Endothelial cell of umbilical vein (primary cell): ENCODE measurements at regions not wholly inside any gene's neighbourhood (a gene's known extent, or its start where the extent isn't known, plus 50 kb on each side); places are given as distances from the start of the nearest gene placed in this dataset.

Source experiments
- BruUV-seq: library from RNA; stranded (reverse); fragments of 400-500 nt; replicated peaks from 2 replicates; lab custom pipeline; 2021; lab: Mats Ljungman, UMichigan
- CTCF ChIA-PET: fragments of 300-600, 350-600 bp; sonication (Branson Sonifier 250); formaldehyde crosslinking; loops from one replicate; lab custom pipeline; 2021; ENCODE audit warnings: antibody characterized with exemption, inconsistent platforms; lab: Charles Lee
- POLR2A ChIA-PET: fragments of 300-600, 350-600 bp; sonication (Branson Sonifier 250); formaldehyde crosslinking; loops from one replicate; lab custom pipeline; 2021; ENCODE audit warnings: antibody characterized with exemption, inconsistent platforms; lab: Charles Lee
- DNase-seq: peaks from one replicate; pipeline ENCODE4 v3.0.0-alpha.2; 2011; ENCODE audit warnings: low read depth, low spot score
- FAIRE-seq: peaks from 2 replicates; lab custom pipeline; 2011; peaks lifted over from hg19 to GRCh38; lab: Jason Lieb, UNC
- H2AFZ ChIP-seq: 2 replicates; pipeline ENCODE4 v1.6.0; 2012; ENCODE audit warnings: low read depth, low read length, control low read depth, inconsistent platforms
- H3K27ac ChIP-seq: 2 replicates; pipeline ENCODE4 v1.5.1; 2011; ENCODE audit warnings: low read depth, mild to moderate bottlenecking, control low read depth, low read length, moderate library complexity; ENCODE audit not compliant: insufficient read depth
- H3K27me3 ChIP-seq, 2 experiments: 2 replicates each; pipeline versions ENCODE4 v1.6.0 to v1.6.1; 2011; ENCODE audit warnings: low read length in 2 of 2, mixed read lengths in 1 of 2; ENCODE audit not compliant: control insufficient read depth in 2 of 2, insufficient read depth in 2 of 2
- H3K36me3 ChIP-seq, 2 experiments: 2 replicates in 1 of 2; 3 replicates in 1 of 2; pipeline ENCODE4 v1.5.1; 2011; ENCODE audit warnings: low read length in 2 of 2, mild to moderate bottlenecking in 1 of 2, moderate library complexity in 1 of 2; ENCODE audit not compliant: control insufficient read depth in 2 of 2, insufficient read depth in 2 of 2; ENCODE audit errors: extremely low read depth in 1 of 2
- H3K4me1 ChIP-seq: 3 replicates; pipeline ENCODE4 v1.5.1; 2011; ENCODE audit warnings: mild to moderate bottlenecking, low read length; ENCODE audit not compliant: control insufficient read depth, insufficient read depth; ENCODE audit errors: extremely low read depth
- H3K4me2 ChIP-seq: 2 replicates; pipeline ENCODE4 v1.6.1; 2011; ENCODE audit warnings: low read length, control low read depth, mixed read lengths; ENCODE audit not compliant: insufficient read depth
- H3K4me3 ChIP-seq, 3 experiments: fragments of 200-600 bp in 1 of 3; sonication (generic), shearing (Covaris generic) in 1 of 3; replicated peaks in 1 of 3; 2 replicates each; pipeline ENCODE4 v1.5.1; 2011 to 2016; ENCODE audit warnings: control low read depth in 3 of 3, low read length in 3 of 3, mild to moderate bottlenecking in 2 of 3, inconsistent platforms in 1 of 3, low read depth in 1 of 3, moderate library complexity in 1 of 3; ENCODE audit not compliant: insufficient read depth in 1 of 3
- H3K79me2 ChIP-seq: 2 replicates; pipeline ENCODE4 v1.6.0; 2012; ENCODE audit warnings: low read length, inconsistent platforms; ENCODE audit not compliant: control insufficient read depth, insufficient read depth
- H3K9ac ChIP-seq: replicated peaks from 2 replicates; pipeline ENCODE3; 2011; ENCODE audit warnings: low read length, control low read depth; ENCODE audit not compliant: insufficient read depth; ENCODE audit errors: extremely low read depth
- H3K9me1 ChIP-seq: replicated peaks from 3 replicates; pipeline ENCODE4 v1.6.0; 2011; ENCODE audit warnings: mild to moderate bottlenecking, low read length; ENCODE audit not compliant: control insufficient read depth, insufficient read depth; ENCODE audit errors: extremely low read depth
- H3K9me3 ChIP-seq: replicated peaks from 2 replicates; pipeline ENCODE4 v1.5.1; 2012; ENCODE audit warnings: low read length, inconsistent platforms; ENCODE audit not compliant: control insufficient read depth, insufficient read depth
- H4K20me1 ChIP-seq: replicated peaks from 2 replicates; pipeline ENCODE3; 2011; ENCODE audit warnings: mild to moderate bottlenecking, low read length; ENCODE audit not compliant: control insufficient read depth, insufficient read depth; ENCODE audit errors: extremely low read depth
- EZH2 ChIP-seq: IDR thresholded peaks from 2 replicates; pipeline ENCODE4 v1.6.1; 2012; ENCODE audit warnings: borderline replicate concordance, low read depth, mild to moderate bottlenecking, moderate library complexity, low read length, inconsistent platforms; ENCODE audit not compliant: severe bottlenecking
- FOS ChIP-seq: IDR thresholded peaks from 2 replicates; pipeline ENCODE4 v1.6.1; 2011; ENCODE audit warnings: mild to moderate bottlenecking, low read length, moderate library complexity, borderline replicate concordance; ENCODE audit not compliant: insufficient read depth
- MYC ChIP-seq: IDR thresholded peaks from one replicate; pipeline ENCODE4 v1.6.1; 2011; ENCODE audit warnings: mild to moderate bottlenecking, low read depth, low read length
- POLR2A ChIP-seq: IDR thresholded peaks from 2 replicates; pipeline ENCODE4 v1.6.1; 2012; ENCODE audit warnings: low read depth, mild to moderate bottlenecking, control low read depth, low read length
- POLR2AphosphoS5 ChIP-seq: IDR thresholded peaks from 2 replicates; pipeline ENCODE4 v1.6.1; 2012; ENCODE audit warnings: low read depth, mild to moderate bottlenecking, control low read depth, low read length, moderate library complexity; ENCODE audit not compliant: insufficient read depth
- dilution Hi-C: fragments of 300-500 bp; cut with MboI; formaldehyde crosslinking; loops from one replicate; pipeline ENCODE4 v1.15.0; 2019; ENCODE audit warnings: low sequenced_read_pairs; ENCODE audit not compliant: extremely low pct_ligation_motif_present
- intact Hi-C: fragments of 100-400 bp; cut with micrococcal nuclease; formaldehyde crosslinking; loops from one replicate; pipeline ENCODE4 v1.10.0; 2022
- TF ChIP-seq, protein P1 (sequence below): IDR thresholded peaks from 2 replicates; pipeline ENCODE4 v1.6.1; 2011; ENCODE audit not compliant: insufficient read depth, insufficient read length
- TF ChIP-seq, protein P2 (sequence below), 2 donors: IDR thresholded peaks; 1 replicate in 1 of 2; 2 replicates in 1 of 2; pipeline ENCODE4 v1.5.1; 2011; ENCODE audit warnings: low read length in 2 of 2, mild to moderate bottlenecking in 2 of 2, moderate library complexity in 2 of 2, control low read depth in 1 of 2, inconsistent platforms in 1 of 2, low read depth in 1 of 2; ENCODE audit not compliant: insufficient read depth in 1 of 2; ENCODE audit errors: extremely low read depth in 1 of 2

DNA sequence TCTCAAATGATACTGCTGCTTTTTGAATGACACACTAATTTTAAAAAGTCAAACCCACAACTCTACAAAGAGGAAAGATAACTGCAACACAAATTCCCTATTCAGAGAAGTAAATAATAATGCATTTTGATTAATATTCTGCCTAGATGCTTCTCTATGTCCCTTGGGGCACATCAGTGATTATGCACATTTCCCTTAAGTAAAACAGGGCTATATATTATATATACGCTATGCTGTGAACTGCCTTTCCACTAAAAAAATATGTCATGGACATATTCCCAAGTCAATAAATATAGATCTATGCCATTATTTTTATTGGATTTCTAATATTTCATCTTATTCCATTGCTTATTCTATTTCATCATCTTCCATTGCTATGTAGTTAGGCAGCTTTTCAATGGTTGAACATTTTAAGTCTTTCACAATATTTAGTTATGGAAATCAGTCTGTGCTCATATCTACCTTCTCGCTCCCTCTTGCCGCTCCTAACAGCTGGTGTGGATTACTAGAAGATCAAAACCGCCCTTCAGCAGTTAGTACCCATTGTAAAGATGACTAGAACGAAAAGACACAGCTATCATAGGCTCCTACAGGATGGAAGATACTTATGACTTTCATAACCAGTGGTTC, 468.2 kb upstream of the GOT2 start:
- DNase-seq (no peak), FAIRE-seq (no peak)
- Histone ChIP-seq H3K9me1 (no peaks in the 10 kb centered on the region), H3K9me3 (no peaks in the 10 kb centered on the region), H2AFZ (no peak overlapping the region), H3K4me2 (no peak overlapping the region), H3K27me3 (no peaks in the 10 kb centered on the region), H4K20me1 (no peaks in the 10 kb centered on the region), H3K4me1 (peaks cover 19% of the 10 kb centered on the region), H3K4me3 (no peak overlapping the region), H3K36me3 (no peaks in the 10 kb centered on the region), H3K9ac (no peak overlapping the region), H3K27ac (no peak overlapping the region), H3K79me2 (no peaks in the 10 kb centered on the region)
- intact Hi-C loops (no loop called here), dilution Hi-C loops (no loop called here)
- ChIA-PET CTCF (no interaction called here), POLR2A (no interaction called here)
- no TSS peak for BruUV-seq
- TF ChIP-seq, protein P1, sequence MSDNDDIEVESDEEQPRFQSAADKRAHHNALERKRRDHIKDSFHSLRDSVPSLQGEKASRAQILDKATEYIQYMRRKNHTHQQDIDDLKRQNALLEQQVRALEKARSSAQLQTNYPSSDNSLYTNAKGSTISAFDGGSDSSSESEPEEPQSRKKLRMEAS, result no peak
- no peak for TF ChIP-seq POLR2AphosphoS5
- TF ChIP-seq, protein P2, sequence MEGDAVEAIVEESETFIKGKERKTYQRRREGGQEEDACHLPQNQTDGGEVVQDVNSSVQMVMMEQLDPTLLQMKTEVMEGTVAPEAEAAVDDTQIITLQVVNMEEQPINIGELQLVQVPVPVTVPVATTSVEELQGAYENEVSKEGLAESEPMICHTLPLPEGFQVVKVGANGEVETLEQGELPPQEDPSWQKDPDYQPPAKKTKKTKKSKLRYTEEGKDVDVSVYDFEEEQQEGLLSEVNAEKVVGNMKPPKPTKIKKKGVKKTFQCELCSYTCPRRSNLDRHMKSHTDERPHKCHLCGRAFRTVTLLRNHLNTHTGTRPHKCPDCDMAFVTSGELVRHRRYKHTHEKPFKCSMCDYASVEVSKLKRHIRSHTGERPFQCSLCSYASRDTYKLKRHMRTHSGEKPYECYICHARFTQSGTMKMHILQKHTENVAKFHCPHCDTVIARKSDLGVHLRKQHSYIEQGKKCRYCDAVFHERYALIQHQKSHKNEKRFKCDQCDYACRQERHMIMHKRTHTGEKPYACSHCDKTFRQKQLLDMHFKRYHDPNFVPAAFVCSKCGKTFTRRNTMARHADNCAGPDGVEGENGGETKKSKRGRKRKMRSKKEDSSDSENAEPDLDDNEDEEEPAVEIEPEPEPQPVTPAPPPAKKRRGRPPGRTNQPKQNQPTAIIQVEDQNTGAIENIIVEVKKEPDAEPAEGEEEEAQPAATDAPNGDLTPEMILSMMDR (IDR thresholded peaks at IDR 0.05; ENCODE audit: extremely low read depth in 1 of 2, insufficient read depth in 1 of 2, low read depth in 1 of 2, low read length in 2 of 2), result no peak
- no peak for TF ChIP-seq POLR2A
- no peak for TF ChIP-seq EZH2
- no peak for TF ChIP-seq FOS
- no peak for TF ChIP-seq MYC
